CD4-positive, alpha-beta T cell treated with Interleukin-1 beta for 1 hour (primary cell): ENCODE measurements at regions not wholly inside any gene's neighbourhood (a gene's known extent, or its start where the extent isn't known, plus 50 kb on each side); places are given as distances from the start of the nearest gene placed in this dataset.

Experiments
- DNase-seq, 2 donors: peaks; one replicate each; pipeline ENCODE4 v3.0.0-alpha.2; 2020 to 2022

GRCh38 chr5:18119156-18119785, 485.0 kb downstream of the TAF11L14 start:
- DNase-seq = no peak

- no peak for DNase-seq
Observed at GRCh38 chr5:18141222-18141621, 507.0 kb downstream of the TAF11L14 start.

GRCh38 chr5:18142831-18143230, 508.6 kb downstream of the TAF11L14 start:
- DNase-seq = no peak

- DNase-seq = no peak
Observed at GRCh38 chr5:18152671-18153070, 518.4 kb downstream of the TAF11L14 start.

- DNase-seq = no peak
Observed at GRCh38 chr5:18158166-18158565, 523.9 kb downstream of the TAF11L14 start.

- DNase-seq = no peak
Observed at GRCh38 chr5:18159331-18159730, 525.1 kb downstream of the TAF11L14 start.

GRCh38 chr5:18171684-18172083, 537.4 kb downstream of the TAF11L14 start:
- no peak for DNase-seq

- DNase-seq = no peak
Observed at GRCh38 chr5:18179579-18179978, 545.3 kb downstream of the TAF11L14 start.

- DNase-seq = no peak
Observed at GRCh38 chr5:18181575-18181974, 547.3 kb downstream of the TAF11L14 start.

GRCh38 chr5:18195910-18196309, 561.6 kb downstream of the TAF11L14 start:
- DNase-seq = no peak

GRCh38 chr5:18197734-18198133, 563.5 kb downstream of the TAF11L14 start:
- no peak for DNase-seq

GRCh38 chr5:18202164-18202563, 567.9 kb downstream of the TAF11L14 start:
- no peak for DNase-seq

GRCh38 chr5:18203296-18203695, 569.0 kb downstream of the TAF11L14 start:
- no peak for DNase-seq

- DNase-seq = no peak
Observed at GRCh38 chr5:18213666-18214065, 579.4 kb downstream of the TAF11L14 start.

- no peak for DNase-seq
Observed at GRCh38 chr5:18216016-18216415, 581.8 kb downstream of the TAF11L14 start.

- no peak for DNase-seq
Observed at GRCh38 chr5:18216729-18217128, 582.5 kb downstream of the TAF11L14 start.

GRCh38 chr5:18219241-18219640, 585.0 kb downstream of the TAF11L14 start:
- no peak for DNase-seq

- DNase-seq = no peak
Observed at GRCh38 chr5:18220631-18221030, 586.4 kb downstream of the TAF11L14 start.

- no peak for DNase-seq
Observed at GRCh38 chr5:18236386-18236785, 602.1 kb downstream of the TAF11L14 start.

GRCh38 chr5:18238321-18238720, 604.1 kb downstream of the TAF11L14 start:
- DNase-seq = no peak

- no peak for DNase-seq
Observed at GRCh38 chr5:18240971-18241370, 606.7 kb downstream of the TAF11L14 start.

- DNase-seq = no peak
Observed at GRCh38 chr5:18243846-18244245, 609.6 kb downstream of the TAF11L14 start.

- no peak for DNase-seq
Observed at GRCh38 chr5:18244309-18244708, 610.0 kb downstream of the TAF11L14 start.

- DNase-seq = no peak
Observed at GRCh38 chr5:18252559-18252958, 618.3 kb downstream of the TAF11L14 start.

GRCh38 chr5:18264126-18264882, 630.0 kb downstream of the TAF11L14 start:
- no peak for DNase-seq
